ENCODE measurements at regions not wholly inside any gene's neighbourhood (a gene's known extent, or its start where the extent isn't known, plus 50 kb on each side); places are given as distances from the start of the nearest gene placed in this dataset.

DNA sequence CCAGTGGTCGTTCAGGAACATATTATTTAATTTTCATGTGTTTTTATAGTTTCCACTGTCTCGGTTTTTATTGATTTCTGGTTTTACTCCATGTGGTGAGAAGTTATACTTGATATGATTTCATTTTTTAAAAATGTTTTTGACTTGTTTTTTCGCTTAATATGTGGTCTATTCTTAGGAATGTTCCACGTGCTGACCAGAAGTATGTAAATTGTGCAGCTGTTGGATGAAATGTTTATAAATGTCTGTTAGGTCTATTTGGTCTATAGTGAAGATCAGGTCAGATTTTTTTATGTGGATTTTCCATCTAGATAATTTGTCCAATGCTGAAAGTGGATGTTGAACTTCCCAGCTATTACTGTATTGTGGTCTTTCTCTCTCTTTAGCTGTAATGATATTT lies 433.8 kb upstream of the MIS18BP1 start:
- TF ChIP-seq EZH2 (IDR thresholded peaks at IDR 0.05) = no peak
- no peak for TF ChIP-seq POLR2AphosphoS5 (IDR thresholded peaks at IDR 0.05; ENCODE audit: borderline replicate concordance, low read depth, low read length)
- TF ChIP-seq FOXP2 (optimal IDR thresholded peaks at IDR 0.05; ENCODE audit: control extremely low read depth, extremely low read length, insufficient read depth) = no peak
